Embryonic facial prominence (tissue), 1 donor: ENCODE measurements at regions not wholly inside any gene's neighbourhood (a gene's known extent, or its start where the extent isn't known, plus 50 kb on each side); places are given as distances from the start of the nearest gene placed in this dataset.

Experiments
- DNase-seq: peaks from one replicate; pipeline ENCODE4 v3.0.0-alpha.2; 2016; ENCODE audit errors: extremely low spot score

DNA sequence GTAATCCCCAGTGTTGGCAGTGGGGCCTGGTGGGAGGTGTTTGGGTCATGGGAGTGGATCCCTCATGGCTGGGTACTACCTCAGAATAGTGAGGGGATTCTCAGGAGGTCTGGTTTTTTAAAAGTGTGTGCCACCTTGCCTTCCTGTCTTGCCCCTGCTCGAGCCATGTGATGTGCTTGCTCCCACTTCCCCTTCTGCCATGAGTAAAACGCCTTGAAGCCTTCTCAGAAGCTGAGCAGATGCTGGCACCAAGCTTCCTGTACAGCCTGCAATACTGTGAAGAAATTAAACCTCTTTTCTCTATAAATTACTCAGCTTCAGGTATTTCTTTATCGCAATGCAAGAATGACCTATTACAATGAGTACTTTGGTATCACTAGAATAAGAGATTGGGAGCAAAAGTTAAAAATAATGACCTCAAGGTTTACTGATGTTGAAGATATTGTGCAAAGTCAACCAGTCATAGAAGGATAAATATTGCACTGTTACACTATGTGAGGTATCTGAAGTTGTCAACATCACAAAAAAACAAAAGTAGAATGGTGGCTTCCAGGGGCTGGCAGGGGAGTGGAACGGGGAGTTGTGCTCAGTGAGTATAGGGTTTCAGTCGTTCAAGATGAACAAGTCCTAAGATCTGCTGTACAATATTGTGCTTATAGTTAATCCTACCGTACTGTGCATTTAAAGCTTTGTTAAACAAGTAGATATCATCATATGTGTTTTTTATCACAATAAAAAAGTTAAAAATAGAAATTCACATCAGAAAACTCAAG, 938.3 kb upstream of the CNTNAP5 start:
- DNase-seq, result no peak

DNA sequence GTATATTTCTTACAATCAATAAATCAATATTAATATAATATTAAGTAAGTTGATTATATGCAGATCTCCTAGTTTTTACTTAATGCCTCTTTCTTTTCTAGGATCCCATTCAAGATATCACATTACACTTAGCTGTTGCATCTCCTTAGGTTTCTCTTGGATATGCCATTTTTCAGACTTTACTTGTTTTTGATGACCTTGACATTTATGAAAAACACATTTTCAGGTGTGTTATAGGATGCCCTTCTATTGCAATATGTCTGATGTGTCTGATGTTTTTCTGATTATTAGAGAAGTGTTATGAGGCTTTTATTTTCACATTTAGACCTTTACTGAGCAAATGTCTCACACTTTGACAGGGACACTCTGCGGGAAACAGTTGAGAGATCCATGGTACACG, 933.6 kb upstream of the CNTNAP5 start:
- DNase-seq, result no peak

DNA sequence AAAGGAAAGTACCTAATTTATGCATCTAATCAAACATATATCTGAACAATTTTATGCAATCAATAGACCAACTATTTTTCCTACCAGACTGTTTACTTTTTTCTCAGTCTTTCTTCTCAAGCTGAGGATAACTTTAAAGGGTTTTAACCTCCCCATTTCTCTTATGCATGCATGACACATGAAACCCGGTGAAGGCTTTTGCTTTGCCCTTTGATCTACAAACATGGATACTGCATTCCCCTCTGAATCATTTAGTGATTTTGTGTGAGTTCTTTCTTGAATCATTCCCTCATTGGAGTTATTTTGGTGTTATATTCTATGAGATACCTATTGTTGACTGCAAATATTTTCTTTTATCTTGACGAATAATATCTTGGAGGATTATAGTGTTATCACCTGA, 931.9 kb upstream of the CNTNAP5 start:
- no peak for DNase-seq

DNA sequence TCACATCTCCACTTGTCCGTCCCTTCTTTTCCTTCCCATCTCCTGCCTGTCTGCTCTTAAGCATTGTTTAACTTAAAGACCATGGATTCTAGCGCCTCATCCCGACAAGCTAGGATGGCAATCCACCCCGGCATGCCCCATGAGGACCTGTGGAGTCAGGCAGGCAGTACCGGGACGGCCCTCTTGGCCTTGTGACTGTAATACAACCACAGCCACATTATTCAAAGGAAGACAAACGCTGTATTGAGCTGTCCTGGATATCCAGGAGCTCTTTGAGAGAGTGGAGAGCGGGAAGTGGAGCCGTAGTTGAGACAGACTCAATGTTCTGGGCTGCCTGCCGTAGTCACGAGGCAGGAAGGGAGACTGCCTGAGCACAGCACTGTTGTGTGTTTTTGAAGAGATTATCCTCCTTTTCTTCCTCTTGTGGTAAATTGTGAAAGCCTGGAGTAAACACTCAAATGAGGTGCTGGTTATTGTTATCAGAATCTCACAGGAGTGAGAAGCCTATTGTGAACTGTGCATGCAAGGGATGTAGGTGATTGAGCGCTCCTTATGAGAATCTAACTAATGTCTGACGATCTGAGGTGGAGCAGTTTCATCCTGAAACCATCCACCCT, 929.8 kb upstream of the CNTNAP5 start:
- DNase-seq, result no peak

DNA sequence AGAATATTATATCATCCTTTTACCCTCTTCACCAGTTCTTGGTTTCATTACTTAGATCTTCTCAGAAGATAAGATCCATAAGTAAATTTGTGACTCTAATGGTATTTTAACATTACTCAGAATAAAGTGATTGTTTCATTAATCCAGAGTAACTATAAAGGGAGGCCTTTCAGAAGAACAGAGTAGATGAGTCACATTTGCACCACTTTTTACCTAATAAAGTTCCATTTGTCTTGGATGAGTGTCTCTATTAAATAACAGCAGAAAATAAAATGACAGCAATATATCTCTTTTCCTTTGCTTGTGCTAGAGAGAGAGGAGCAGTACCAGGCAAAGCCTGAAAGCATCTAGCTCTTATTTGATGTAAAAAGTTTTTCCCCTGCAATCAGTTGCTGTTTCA, 926.5 kb upstream of the CNTNAP5 start:
- no peak for DNase-seq

DNA sequence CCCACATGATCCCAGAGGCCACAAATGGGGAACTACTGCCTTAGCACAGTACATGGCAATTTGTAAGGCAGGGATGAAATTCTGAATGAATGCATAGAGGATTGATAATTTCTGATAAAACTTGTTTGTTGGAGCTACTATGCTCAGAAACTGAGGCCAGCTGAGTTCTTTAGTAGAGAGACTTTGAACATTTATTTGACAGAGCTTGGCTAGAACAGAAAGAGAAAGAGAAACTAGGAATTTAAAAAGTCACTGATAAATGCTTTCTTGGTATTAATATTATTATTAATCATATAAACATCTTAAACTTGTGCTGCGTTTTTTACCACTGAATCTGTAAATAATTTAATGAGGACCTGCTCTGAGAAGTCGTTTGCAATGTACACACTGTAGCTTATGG, 923.7 kb upstream of the CNTNAP5 start:
- DNase-seq, result no peak

DNA sequence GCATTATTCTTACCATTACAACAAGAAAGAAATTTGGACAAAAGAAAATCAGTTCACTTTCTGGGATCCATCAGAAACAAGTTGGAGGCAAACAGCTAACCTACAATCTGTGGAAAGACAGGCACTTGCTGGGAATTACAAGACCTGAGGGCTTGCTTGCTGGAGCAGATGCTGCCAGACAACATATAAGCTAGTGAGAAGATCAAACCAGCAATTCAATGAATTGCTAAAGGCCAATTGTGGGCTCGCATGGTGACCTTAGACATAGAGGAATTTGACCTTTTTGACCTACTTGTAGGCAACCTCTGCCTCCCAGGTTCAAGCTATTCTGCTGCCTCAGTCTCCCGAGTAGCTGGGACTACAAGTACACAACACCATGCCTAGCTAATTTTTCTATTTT, 921.2 kb upstream of the CNTNAP5 start:
- DNase-seq, result no peak

DNA sequence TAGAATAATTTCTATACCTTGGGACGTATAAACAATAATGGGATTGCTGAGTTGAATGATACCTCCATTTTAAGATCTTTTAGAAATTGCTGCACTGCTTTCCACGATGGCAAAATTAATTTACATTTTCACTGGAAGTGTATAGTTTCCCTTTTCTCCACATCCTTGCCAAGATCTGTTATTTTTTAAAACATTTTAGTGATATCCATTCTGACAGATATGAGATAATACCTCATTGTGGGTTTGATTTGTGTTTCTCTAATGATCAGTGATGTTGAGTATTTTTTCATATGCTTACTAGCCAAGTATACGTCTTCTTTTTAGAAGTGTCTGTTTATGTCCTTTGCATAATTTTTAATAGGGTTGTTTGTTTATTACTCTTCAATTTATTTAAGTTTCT, 908.5 kb upstream of the CNTNAP5 start:
- no peak for DNase-seq

DNA sequence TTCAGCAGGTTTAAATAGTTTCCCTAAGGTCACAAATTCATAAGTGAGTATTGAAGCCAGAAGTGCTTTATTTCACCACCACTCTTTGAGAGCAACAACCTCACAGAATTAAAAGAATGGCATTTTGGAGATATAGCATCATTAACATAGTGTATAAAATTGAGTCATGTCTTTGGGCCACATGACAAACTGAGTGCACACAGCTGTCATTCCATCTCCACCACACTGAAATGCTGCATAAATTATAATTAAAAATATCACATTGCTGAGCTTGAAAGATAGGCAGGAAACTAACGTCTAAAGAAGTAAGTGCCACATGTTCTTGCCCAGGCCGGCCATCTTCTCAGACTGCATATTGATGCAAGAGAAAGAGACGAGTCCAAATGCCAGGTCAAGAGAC, 897.9 kb upstream of the CNTNAP5 start:
- no peak for DNase-seq

DNA sequence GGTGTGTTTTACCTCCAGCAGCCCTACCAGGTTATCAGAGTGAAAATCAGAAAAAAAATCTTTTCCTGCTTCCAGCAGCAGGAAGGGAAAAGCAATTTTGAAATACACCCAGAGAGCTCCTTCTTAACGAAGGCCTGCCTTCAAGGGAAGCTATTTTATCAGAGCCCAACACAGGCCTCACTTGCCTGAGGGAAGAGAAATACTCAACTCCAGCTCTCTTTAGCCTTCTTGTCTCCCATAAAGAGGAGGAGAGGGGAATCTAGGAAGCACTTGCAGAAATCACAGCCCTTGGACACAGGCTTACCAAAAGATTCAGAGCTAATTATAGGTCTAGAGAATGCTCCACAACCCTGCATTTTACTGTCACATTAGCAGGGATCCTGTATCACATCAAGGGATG, 896.1 kb upstream of the CNTNAP5 start:
- DNase-seq, result no peak

DNA sequence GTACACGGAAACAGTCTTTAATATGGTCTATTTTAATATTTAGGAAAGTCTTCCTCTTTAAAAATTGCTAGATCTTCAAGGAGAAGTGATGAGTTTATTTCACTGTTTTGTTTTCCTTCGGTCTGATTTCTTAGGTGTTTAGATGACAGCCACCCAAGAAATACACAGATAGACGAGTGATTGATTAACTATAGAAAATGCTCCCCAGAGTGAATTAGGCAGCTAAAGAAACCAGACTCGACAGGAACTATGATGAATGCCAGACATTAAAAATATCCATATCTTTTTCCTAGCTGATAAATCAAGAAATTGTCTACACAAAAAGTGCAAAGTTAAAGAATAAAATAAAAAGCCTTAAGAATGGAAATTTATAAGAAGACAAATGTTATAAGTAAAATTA, 888.7 kb upstream of the CNTNAP5 start:
- DNase-seq, result no peak

DNA sequence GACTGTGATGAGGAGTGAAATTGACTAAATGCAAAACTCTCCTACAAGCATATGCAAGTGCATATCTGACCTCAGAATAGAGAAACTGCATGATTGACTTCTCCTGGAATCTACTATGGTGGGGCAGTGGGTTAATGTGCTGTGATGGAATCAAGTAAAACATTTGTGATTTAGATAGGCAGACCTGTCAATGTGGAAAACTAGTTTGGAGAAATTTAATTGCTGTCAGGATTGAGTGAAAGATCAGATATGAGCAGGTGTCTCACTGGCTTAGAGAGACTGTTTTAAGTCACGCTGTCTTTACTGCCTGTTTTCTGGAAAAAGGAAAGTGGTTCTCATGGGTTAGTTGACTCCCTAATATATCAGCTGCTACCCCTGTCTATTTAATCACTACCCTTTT, 881.0 kb upstream of the CNTNAP5 start:
- DNase-seq, result no peak

DNA sequence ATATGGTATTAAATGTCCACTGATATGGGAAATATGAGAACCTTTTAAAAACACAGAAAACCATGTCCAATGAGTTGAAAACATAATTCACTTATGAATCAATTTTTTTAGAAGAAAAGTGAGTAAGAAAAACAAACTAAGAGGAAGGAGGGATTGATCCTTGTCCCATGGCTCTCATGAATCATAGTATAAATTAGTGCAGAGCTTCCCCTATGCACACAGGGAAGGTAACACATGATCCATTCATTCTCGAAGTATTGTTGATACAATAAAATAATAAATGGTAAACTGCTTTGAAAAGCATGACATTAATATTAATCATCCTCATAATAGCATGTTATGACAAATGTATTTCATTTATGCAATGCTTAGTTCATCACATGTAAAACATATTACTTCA, 872.0 kb upstream of the CNTNAP5 start:
- no peak for DNase-seq

DNA sequence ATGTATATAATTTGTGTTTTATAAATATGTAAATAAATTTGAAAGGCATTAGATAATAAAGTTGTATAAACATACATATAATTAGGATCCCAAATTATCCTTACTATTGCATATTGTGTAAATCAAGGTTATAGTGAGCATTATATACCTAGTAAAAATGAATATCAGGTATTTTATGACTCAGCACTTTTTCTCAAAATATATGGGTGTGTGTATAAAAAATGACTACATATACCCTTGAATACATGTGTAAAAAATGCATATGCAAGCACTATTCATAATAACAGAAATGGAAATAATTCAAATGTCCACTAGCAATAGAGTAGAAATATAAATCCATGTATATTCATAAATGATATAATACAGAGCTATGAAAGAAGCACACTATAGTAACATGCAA, 870.9 kb upstream of the CNTNAP5 start:
- DNase-seq, result no peak

DNA sequence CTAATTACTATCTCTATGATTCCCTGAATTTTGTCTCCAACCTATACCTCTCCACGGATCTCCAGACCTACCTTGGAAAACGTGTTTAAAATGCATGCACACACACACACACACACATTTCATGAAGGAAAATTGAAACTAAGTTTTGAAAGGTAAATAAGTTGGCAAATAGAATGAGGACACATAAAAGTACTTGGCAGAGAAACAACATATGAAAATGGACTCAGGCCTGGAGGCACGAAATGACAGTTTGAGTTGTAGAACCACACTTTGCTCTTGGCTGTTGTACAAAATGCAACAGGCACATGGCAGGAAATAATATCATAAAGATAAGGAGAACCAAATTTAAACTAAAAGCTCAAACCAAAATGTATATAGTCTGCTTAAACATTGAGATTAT, 868.1 kb upstream of the CNTNAP5 start:
- no peak for DNase-seq

DNA sequence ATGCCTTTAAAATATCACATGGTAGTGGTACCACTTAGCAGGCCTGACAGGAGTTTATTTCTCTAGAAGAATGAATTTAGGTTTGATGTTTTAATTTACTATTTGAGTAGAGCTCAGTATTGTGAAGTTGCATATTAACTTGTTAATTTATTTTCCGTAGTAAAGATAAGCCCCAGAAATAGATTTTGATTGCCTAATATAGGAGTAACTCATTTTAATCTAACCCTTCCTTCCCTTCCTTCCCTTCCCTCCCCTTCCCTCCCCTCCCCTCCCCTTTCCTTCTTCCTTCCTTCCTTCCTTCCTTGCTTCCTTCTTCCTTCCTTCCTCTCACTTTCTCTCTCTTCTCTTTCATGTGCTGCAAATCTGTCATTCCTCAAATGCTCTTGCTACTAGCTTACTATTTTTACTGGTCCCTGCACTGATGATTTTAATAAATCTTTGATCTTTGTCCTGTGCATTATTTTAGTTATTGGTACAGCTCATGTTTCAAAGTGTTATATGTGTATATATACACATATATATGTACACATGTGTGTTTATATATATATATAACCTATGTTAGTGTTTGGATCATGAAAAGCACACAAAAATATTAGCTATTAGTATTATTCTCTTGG, 862.6 kb upstream of the CNTNAP5 start:
- DNase-seq, result no peak

DNA sequence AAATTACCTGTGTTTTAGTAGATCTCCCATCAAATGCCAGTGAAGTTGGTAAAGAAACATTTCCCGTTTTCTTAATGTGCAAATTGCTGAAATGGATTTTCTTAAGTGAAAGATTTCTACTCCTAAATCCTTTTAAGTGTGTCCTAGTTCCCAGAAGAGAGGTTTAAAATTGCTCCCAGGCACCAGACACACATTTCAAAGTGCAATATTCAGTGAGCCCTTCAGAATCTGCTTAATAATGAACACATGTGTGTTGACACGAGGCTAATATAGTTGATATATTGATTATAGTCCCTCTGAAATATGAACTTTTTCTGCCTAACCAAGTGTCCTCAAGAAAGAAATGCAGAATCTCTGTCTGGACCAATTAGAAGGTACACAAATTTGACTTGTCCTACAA, 861.7 kb upstream of the CNTNAP5 start:
- DNase-seq, result no peak

DNA sequence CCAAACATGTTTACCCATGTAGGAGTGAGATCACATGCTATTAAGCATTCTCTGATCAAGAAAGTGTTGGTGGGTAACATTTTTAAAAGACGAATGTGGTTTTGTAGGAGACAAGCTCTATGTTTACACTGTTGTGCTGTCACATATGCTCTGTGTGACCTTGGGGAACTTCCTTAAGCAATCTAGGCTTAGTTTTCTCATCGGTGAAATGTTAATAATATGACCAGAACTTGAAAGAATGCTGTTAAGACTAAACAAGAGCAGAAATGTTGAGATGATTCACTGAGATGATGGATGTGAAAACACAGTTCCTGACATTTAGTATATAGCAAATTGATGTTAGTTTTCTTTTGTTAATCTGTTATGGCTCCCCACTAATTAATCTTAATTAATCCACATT, 860.9 kb upstream of the CNTNAP5 start:
- no peak for DNase-seq

DNA sequence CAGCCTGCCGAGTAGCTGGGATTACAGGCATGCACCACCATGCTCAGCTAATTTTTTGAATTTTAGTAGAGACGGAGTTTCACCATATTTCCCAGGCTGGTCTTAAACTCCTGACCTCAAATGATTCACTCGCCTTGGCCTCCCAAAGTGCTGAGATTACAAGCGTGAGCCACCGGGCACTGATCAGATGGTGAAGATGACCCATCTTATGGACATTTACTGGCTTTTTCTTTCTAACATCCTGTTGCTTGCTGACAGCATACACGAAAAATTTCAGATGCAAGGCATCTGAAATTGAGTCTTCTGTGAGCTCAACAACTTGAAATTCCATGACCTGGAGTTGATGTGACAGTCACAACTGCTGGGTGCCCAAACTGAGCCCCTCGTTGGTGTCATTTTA, 859.5 kb upstream of the CNTNAP5 start:
- no peak for DNase-seq

DNA sequence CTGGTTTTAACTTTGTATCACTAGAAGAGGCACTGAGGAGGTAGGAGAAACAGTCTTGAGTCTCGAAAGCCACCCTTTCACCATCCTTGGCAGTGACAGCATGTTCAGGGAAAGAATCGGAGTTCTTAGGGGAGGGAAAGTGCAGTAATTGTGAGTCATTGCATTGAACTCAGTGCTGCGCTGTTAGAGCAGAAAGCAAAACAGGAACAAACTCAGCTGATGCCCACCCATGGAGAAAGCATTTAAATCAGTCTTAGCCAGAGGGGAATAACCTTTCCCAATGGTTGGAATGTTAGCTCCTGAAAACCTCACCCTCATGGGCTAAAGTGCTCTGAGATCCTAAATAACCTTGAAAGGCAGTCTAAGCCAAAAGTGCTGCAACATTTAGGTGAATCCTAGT, 845.6 kb upstream of the CNTNAP5 start:
- no peak for DNase-seq

DNA sequence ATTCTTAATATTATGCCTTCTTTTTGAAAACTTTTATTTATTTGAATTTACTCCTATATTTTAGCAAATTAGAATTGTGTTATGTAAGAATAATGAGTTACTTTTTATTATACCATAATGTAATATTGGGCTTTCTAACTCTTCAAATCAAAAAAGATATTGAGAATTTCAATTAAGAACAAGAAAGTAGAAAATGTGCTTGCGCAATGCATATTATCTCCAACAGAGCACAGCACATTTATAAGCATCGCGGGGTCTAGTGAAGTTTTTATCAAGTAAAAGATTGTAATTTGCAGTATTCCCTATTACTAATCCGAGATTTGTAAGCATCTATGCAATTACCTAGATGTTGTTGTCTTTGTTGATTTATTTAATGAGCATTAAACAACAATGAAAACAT, 829.1 kb upstream of the CNTNAP5 start:
- DNase-seq, result no peak

DNA sequence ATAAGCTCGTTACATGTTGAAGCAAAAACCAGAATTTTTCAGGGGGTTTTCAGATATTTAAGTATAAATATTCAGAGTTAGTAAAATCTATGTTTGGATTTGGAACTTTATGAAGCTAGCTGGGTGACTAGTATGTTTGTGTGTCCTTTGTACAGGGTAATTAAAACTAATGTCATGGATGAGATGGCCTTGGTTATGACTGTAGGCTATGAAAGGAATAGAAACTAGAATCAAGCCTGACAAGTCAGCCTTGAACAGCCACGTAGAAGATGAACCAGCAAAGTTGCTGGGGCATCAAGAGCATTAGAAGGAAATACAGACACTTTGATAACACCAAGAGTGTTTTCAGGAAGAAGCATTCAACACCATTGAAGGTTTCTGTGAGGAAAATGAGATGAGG, 825.1 kb upstream of the CNTNAP5 start:
- DNase-seq, result no peak

DNA sequence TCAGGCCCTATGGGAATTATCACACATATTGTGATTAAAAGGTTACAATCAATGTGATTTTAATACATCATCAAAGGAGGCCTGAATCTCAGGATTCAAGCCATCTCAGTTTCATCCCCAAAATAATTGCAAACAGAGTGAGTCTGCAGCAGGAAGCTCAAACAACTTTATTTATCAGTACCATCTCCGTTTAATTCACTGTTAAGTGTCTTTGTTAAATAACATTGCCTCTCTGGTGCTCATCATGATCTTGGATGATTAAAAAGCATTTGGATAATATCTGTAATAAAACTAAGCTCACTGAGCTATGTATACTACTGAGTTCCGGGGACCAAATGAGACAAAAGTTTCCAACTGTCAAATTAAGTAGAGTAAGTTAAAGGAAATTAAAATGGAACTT, 817.8 kb upstream of the CNTNAP5 start:
- DNase-seq, result no peak

DNA sequence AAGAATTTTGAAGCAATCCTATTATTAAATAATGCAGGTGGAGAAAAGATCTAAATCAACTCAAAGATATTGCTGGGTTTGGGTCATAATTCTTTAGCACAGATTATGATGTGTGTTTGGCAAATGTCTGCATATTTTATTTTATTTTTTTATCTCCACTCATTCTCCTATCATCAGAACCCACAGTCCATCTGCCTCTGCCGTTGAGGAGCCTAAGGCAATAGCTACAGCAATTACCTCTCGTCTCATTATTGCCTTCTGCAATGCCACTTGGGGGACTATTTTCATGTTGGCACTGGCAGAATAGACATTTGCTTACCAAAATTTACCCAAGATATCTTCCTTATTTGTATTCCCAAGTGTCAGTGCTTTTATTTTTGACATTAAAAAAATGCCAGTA, 815.9 kb upstream of the CNTNAP5 start:
- no peak for DNase-seq
